ENCODE measurements at regions not wholly inside any gene's neighbourhood (a gene's known extent, or its start where the extent isn't known, plus 50 kb on each side); places are given as distances from the start of the nearest gene placed in this dataset.

- Histone ChIP-seq H3K36me3 (ENCODE audit: control insufficient read depth in 2 of 3, insufficient read depth in 3 of 3, low read length in 3 of 3) (no peaks in the 10 kb centered on the region), H3K4me3 (ENCODE audit: low read length) (no peak overlapping the region), H3K27me3 (ENCODE audit: control insufficient read depth in 2 of 2, insufficient read depth in 2 of 2, low read length in 2 of 2) (no peaks in the 10 kb centered on the region), H3K9me3 (ENCODE audit: control insufficient read depth in 2 of 3, low read length in 3 of 3) (no peaks in the 10 kb centered on the region), H3K27ac (ENCODE audit: low read depth, low read length) (no peak overlapping the region), H3K4me1 (ENCODE audit: control insufficient read depth in 2 of 2, insufficient read depth in 2 of 2, low read length in 2 of 2) (no peaks in the 10 kb centered on the region)
- no peaks in the 10 kb centered on the region for H3K9me3 Mint-ChIP-seq
- intact Hi-C loops (cut with micrococcal nuclease) = no loop called here
- no peaks in the 10 kb centered on the region for H3K4me1 Mint-ChIP-seq
- POLR2A ChIA-PET = no interaction called here
- CTCF ChIA-PET = no interaction called here
- ATAC-seq (no peak), DNase-seq (no peak)
- peaks cover 0 to 15% (median 4%) of the 10 kb centered on the region in 5 donors for H3K27me3 Mint-ChIP-seq
- no peaks in the 10 kb centered on the region for H3K36me3 Mint-ChIP-seq
- H3K27ac Mint-ChIP-seq = no peak overlapping the region
- no peak overlapping the region for H3K4me3 Mint-ChIP-seq
These were observed 86.4 kb upstream of the OSBPL8 start for GRCh38 chr12:76645934-76646333.

- Mint-ChIP-seq H3K36me3 (no peaks in the 10 kb centered on the region), H3K27me3 (peaks cover 0 to 17% (median 5%) of the 10 kb centered on the region in 5 donors), H3K9me3 (no peaks in the 10 kb centered on the region), H3K27ac (no peak overlapping the region), H3K4me3 (no peak overlapping the region), H3K4me1 (no peaks in the 10 kb centered on the region)
- DNase-seq = no peak
- no peak for ATAC-seq
- ChIA-PET POLR2A (no interaction called here), CTCF (no interaction called here)
- no peak overlapping the region for H3K4me3 ChIP-seq (ENCODE audit: low read length)
- no peak overlapping the region for H3K27ac ChIP-seq (ENCODE audit: low read depth, low read length)
- H3K9me3 ChIP-seq (ENCODE audit: control insufficient read depth in 2 of 3, low read length in 3 of 3) = no peaks in the 10 kb centered on the region
- H3K4me1 ChIP-seq (ENCODE audit: control insufficient read depth in 2 of 2, insufficient read depth in 2 of 2, low read length in 2 of 2) = no peaks in the 10 kb centered on the region
- no peaks in the 10 kb centered on the region for H3K36me3 ChIP-seq (ENCODE audit: control insufficient read depth in 2 of 3, insufficient read depth in 3 of 3, low read length in 3 of 3)
- intact Hi-C loops (cut with micrococcal nuclease) = no loop called here
- no peaks in the 10 kb centered on the region for H3K27me3 ChIP-seq (ENCODE audit: control insufficient read depth in 2 of 2, insufficient read depth in 2 of 2, low read length in 2 of 2)
These were observed 86.8 kb upstream of the OSBPL8 start for GRCh38 chr12:76646366-76646765.

GRCh38 chr12:76649099-76649498, 89.5 kb upstream of the OSBPL8 start:
- no peak overlapping the region for H3K4me3 Mint-ChIP-seq
- no peaks in the 10 kb centered on the region for H3K36me3 Mint-ChIP-seq
- DNase-seq (no peak), ATAC-seq (no peak)
- H3K9me3 ChIP-seq (ENCODE audit: control insufficient read depth in 2 of 3, low read length in 3 of 3) = no peaks in the 10 kb centered on the region
- CTCF ChIA-PET = interaction anchor here (1.2 kb wide), 1 partner anchor 142 kb away, joined by 3 read pairs; no protein-coding TSS in a partner anchor
- no peaks in the 10 kb centered on the region for H3K36me3 ChIP-seq (ENCODE audit: control insufficient read depth in 2 of 3, insufficient read depth in 3 of 3, low read length in 3 of 3)
- H3K27ac ChIP-seq (ENCODE audit: low read depth, low read length) = no peak overlapping the region
- intact Hi-C loops (cut with micrococcal nuclease) = no loop called here
- H3K4me1 ChIP-seq (ENCODE audit: control insufficient read depth in 2 of 2, insufficient read depth in 2 of 2, low read length in 2 of 2) = no peaks in the 10 kb centered on the region
- H3K27me3 Mint-ChIP-seq = peaks cover 0 to 25% (median 7%) of the 10 kb centered on the region in 5 donors
- no peaks in the 10 kb centered on the region for H3K9me3 Mint-ChIP-seq
- POLR2A ChIA-PET = no interaction called here
- H3K27me3 ChIP-seq (ENCODE audit: control insufficient read depth in 2 of 2, insufficient read depth in 2 of 2, low read length in 2 of 2) = no peaks in the 10 kb centered on the region
- no peaks in the 10 kb centered on the region for H3K4me1 Mint-ChIP-seq
- H3K27ac Mint-ChIP-seq = no peak overlapping the region
- no peak overlapping the region for H3K4me3 ChIP-seq (ENCODE audit: low read length)

DNA sequence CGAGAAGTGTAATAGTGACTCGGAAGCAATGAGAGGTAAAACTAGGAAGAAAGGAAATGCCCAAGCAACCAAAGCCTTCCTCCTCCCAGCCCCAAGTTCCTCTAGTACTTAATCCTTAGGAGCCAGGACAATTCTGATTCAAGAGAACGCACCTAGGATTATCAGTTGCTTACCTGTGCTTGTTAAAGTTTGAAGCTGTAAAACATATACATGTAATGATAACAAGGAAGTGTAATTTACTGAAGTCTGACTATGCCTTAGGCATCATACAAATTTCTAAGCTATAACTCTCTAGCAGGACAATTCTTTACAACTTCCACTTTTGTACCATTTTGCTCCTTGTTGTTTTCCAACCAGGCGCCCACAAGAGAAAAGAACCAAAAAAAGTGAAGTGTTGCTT, 92.8 kb upstream of the OSBPL8 start:
- H3K36me3 Mint-ChIP-seq = no peaks in the 10 kb centered on the region
- no peaks in the 10 kb centered on the region for H3K27me3 ChIP-seq (ENCODE audit: control insufficient read depth in 2 of 2, insufficient read depth in 2 of 2, low read length in 2 of 2)
- intact Hi-C loops (cut with micrococcal nuclease) = no loop called here
- no peak overlapping the region for H3K4me3 ChIP-seq (ENCODE audit: low read length)
- H3K4me3 Mint-ChIP-seq = no peak overlapping the region
- ATAC-seq (no peak), DNase-seq (no peak)
- H3K27ac ChIP-seq (ENCODE audit: low read depth, low read length) = no peak overlapping the region
- peaks cover 0 to 1% (median 0%) of the 10 kb centered on the region in 11 donors for H3K9me3 Mint-ChIP-seq
- CTCF ChIA-PET = no interaction called here
- H3K27ac Mint-ChIP-seq = no peak overlapping the region
- peaks cover 0 to 25% (median 13%) of the 10 kb centered on the region in 5 donors for H3K27me3 Mint-ChIP-seq
- H3K36me3 ChIP-seq (ENCODE audit: control insufficient read depth in 2 of 3, insufficient read depth in 3 of 3, low read length in 3 of 3) = no peaks in the 10 kb centered on the region
- H3K4me1 Mint-ChIP-seq = no peaks in the 10 kb centered on the region
- H3K9me3 ChIP-seq (ENCODE audit: control insufficient read depth in 2 of 3, low read length in 3 of 3) = no peaks in the 10 kb centered on the region
- no peaks in the 10 kb centered on the region for H3K4me1 ChIP-seq (ENCODE audit: control insufficient read depth in 2 of 2, insufficient read depth in 2 of 2, low read length in 2 of 2)
- POLR2A ChIA-PET = no interaction called here

GRCh38 chr12:76653342-76653741, 93.8 kb upstream of the OSBPL8 start:
- intact Hi-C loops (cut with micrococcal nuclease) = no loop called here
- Mint-ChIP-seq H3K36me3 (no peaks in the 10 kb centered on the region), H3K9me3 (peaks cover 0 to 5% (median 0%) of the 10 kb centered on the region in 11 donors), H3K4me3 (no peak overlapping the region), H3K27me3 (peaks cover 0 to 30% (median 15%) of the 10 kb centered on the region in 5 donors), H3K27ac (no peak overlapping the region), H3K4me1 (no peaks in the 10 kb centered on the region)
- DNase-seq (no peak), ATAC-seq (no peak)
- H3K4me1 ChIP-seq (ENCODE audit: control insufficient read depth in 2 of 2, insufficient read depth in 2 of 2, low read length in 2 of 2) = no peaks in the 10 kb centered on the region
- no peaks in the 10 kb centered on the region for H3K36me3 ChIP-seq (ENCODE audit: control insufficient read depth in 2 of 3, insufficient read depth in 3 of 3, low read length in 3 of 3)
- ChIA-PET POLR2A (no interaction called here), CTCF (no interaction called here)
- H3K9me3 ChIP-seq (ENCODE audit: control insufficient read depth in 2 of 3, low read length in 3 of 3) = no peaks in the 10 kb centered on the region
- no peaks in the 10 kb centered on the region for H3K27me3 ChIP-seq (ENCODE audit: control insufficient read depth in 2 of 2, insufficient read depth in 2 of 2, low read length in 2 of 2)
- H3K4me3 ChIP-seq (ENCODE audit: low read length) = no peak overlapping the region
- H3K27ac ChIP-seq (ENCODE audit: low read depth, low read length) = no peak overlapping the region

DNA sequence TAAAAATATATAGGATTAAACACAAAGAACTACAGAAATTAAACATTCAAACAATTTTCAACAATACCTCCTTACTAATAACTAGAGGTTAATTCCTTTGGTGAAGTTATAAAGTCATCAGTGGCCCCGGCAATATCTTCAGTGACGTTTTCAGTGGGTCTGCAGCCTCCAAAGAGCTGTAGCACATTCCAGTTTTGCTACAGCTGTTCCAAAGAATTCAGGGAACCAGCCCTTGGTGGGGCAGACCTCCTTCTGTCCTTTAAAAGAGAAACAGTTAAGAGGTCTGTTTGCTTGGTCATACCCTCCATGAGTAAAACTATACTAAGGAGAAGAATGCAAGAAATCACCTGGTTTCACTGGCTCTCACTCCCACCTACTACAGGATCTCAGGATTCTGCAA, 99.2 kb upstream of the ZDHHC17 start:
- Mint-ChIP-seq H3K9me3 (peaks cover 0 to 2% (median 0%) of the 10 kb centered on the region in 11 donors), H3K27ac (no peak overlapping the region), H3K4me1 (peaks cover 6 to 17% (median 8%) of the 10 kb centered on the region in 7 donors), H3K36me3 (no peaks in the 10 kb centered on the region), H3K4me3 (no peak overlapping the region), H3K27me3 (peaks cover 4 to 20% (median 6%) of the 10 kb centered on the region in 5 donors)
- Histone ChIP-seq H3K27me3 (ENCODE audit: control insufficient read depth in 2 of 2, insufficient read depth in 2 of 2, low read length in 2 of 2) (no peaks in the 10 kb centered on the region), H3K27ac (ENCODE audit: low read depth, low read length) (no peak overlapping the region), H3K9me3 (ENCODE audit: control insufficient read depth in 2 of 3, low read length in 3 of 3) (no peaks in the 10 kb centered on the region), H3K4me1 (ENCODE audit: control insufficient read depth in 2 of 2, insufficient read depth in 2 of 2, low read length in 2 of 2) (peaks cover 0 to 5% of the 10 kb centered on the region in 2 donors), H3K36me3 (ENCODE audit: control insufficient read depth in 2 of 3, insufficient read depth in 3 of 3, low read length in 3 of 3) (no peaks in the 10 kb centered on the region), H3K4me3 (ENCODE audit: low read length) (no peak overlapping the region)
- ATAC-seq = no peak
- DNase-seq = no peak
- ChIA-PET CTCF (no interaction called here), POLR2A (no interaction called here)
- intact Hi-C loops (cut with micrococcal nuclease) = no loop called here

DNA sequence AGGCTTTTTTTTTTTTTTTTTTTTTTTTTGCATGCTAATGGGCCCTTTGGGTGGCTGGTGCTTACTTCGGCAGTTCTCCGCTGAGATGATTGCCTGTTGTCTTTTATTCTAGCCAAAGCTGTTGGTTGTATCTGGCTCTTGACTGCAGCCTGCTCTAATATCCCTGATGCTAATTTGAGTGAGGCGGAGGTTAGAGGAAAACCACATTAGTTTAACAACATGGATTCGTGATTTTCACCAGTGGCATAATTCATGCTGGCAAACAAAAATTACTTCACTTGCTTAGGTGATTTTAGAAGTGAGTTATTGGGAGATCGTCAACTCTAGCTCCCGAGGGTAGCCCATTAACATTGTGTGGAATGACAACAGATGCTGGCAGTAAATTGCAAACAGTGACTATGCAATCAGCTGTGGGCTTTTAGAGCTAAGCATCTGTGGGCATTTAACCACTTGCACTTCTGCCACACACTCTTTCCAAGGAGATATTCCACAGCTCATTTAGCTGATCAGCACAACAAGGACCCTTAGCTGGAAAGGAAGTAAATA, 97.6 kb upstream of the ZDHHC17 start:
- intact Hi-C loops (cut with micrococcal nuclease) = no loop called here
- Mint-ChIP-seq H3K4me3 (peak overlapping the region in 4 of 10 donors; percentile 16 to 47 (median 35)), H3K4me1 (peaks cover 6 to 17% (median 8%) of the 10 kb centered on the region in 7 donors), H3K9me3 (no peaks in the 10 kb centered on the region), H3K27ac (peak overlapping the region in 3 of 9 donors; percentile 1 to 14 (median 8)), H3K27me3 (peaks cover 0 to 14% (median 6%) of the 10 kb centered on the region in 5 donors), H3K36me3 (no peaks in the 10 kb centered on the region)
- ATAC-seq (no peak), DNase-seq (no peak)
- Histone ChIP-seq H3K27me3 (ENCODE audit: control insufficient read depth in 2 of 2, insufficient read depth in 2 of 2, low read length in 2 of 2) (no peaks in the 10 kb centered on the region), H3K27ac (ENCODE audit: low read depth, low read length) (no peak overlapping the region), H3K4me1 (ENCODE audit: control insufficient read depth in 2 of 2, insufficient read depth in 2 of 2, low read length in 2 of 2) (peaks cover 0 to 5% of the 10 kb centered on the region in 2 donors), H3K36me3 (ENCODE audit: control insufficient read depth in 2 of 3, insufficient read depth in 3 of 3, low read length in 3 of 3) (no peaks in the 10 kb centered on the region), H3K9me3 (ENCODE audit: control insufficient read depth in 2 of 3, low read length in 3 of 3) (no peaks in the 10 kb centered on the region), H3K4me3 (ENCODE audit: low read length) (no peak overlapping the region)
- ChIA-PET CTCF (no interaction called here), POLR2A (no interaction called here)
